ENCODE measurements at regions not wholly inside any gene's neighbourhood (a gene's known extent, or its start where the extent isn't known, plus 50 kb on each side); places are given as distances from the start of the nearest gene placed in this dataset.

GRCh38 chr9:107628444-107628843 is 138.9 kb upstream of the KLF4 start:
- TF ChIP-seq POLR2A (IDR thresholded peaks at IDR 0.05; ENCODE audit: low read depth, low read length) (no peak), MAFK (IDR thresholded peaks at IDR 0.05; ENCODE audit: low read depth, low read length) (peak; percentile 37)
- no peak overlapping the region for H2BK5ac ChIP-seq (ENCODE audit: low read depth, low read length, poor library complexity, severe bottlenecking)
- H3K27me3 ChIP-seq (ENCODE audit: control insufficient read depth, insufficient read depth, low read length) = peaks cover 4% of the 10 kb centered on the region
- CTCF ChIA-PET = interaction anchor here (0.8 kb wide), 1 partner anchor 155 kb away, joined by 4 read pairs; no protein-coding TSS in a partner anchor
- POLR2A ChIA-PET (ENCODE audit: unreplicated experiment) = no interaction called here
- no peak overlapping the region for H3K56ac ChIP-seq (ENCODE audit: extremely low read depth, insufficient read depth, low read length)
- no peak overlapping the region for H4K8ac ChIP-seq (ENCODE audit: low read depth in 2 of 2, low read length in 2 of 2)
- H2AFZ ChIP-seq (replicated peaks; ENCODE audit: low read length, poor library complexity) = no peak overlapping the region
- H4K20me1 ChIP-seq (ENCODE audit: insufficient read depth, low read length) = no peaks in the 10 kb centered on the region; the same call in 1 of the 2 replicates
- H3K79me1 ChIP-seq (ENCODE audit: low read depth in 1 of 2, low read length in 2 of 2) = no peaks in the 10 kb centered on the region
- in situ Hi-C loops (cut with MboI; ENCODE audit: low sequenced_read_pairs) (no loop called here), dilution Hi-C loops (cut with HindIII; ENCODE audit: low sequenced_read_pairs, unreplicated experiment) (no loop called here), intact Hi-C loops (cut with micrococcal nuclease) (no loop called here)
- H3K14ac ChIP-seq (replicated peaks; ENCODE audit: low read depth, low read length) = no peak overlapping the region
- 100% methylated on average over 1 to 3 of the region's 11 CpGs for WGBS, 2 experiments (ENCODE audit: extremely low coverage in 2 of 2, insufficient read length in 1 of 2)
- H4K91ac ChIP-seq (ENCODE audit: insufficient read depth, low read depth, low read length) = no peak overlapping the region
- H2AK9ac ChIP-seq (replicated peaks; ENCODE audit: low read depth, low read length, poor library complexity) = no peak overlapping the region
- H2BK20ac ChIP-seq (ENCODE audit: low read depth, low read length) = no peak overlapping the region
- no peak overlapping the region for H3K23ac ChIP-seq (ENCODE audit: low read depth, low read length)
- no peak overlapping the region for H3K9ac ChIP-seq (ENCODE audit: low read depth, low read length)
- no peaks in the 10 kb centered on the region for H3K9me1 ChIP-seq (ENCODE audit: insufficient read depth, low read length)
- ATAC-seq (ENCODE audit: low read depth) (no peak), DNase-seq (no peak)
- H2BK15ac ChIP-seq (ENCODE audit: low read depth, low read length) = no peak overlapping the region
- no peaks in the 10 kb centered on the region for H3K9me3 ChIP-seq (ENCODE audit: control insufficient read depth, insufficient read depth, low read length)
- no peak overlapping the region for H3K27ac ChIP-seq (ENCODE audit: insufficient read depth, low read length)
- no TSS peak for BruUV-seq (replicated peaks)
- peaks cover 3% of the 10 kb centered on the region; the same call in 1 of the 2 replicates for H3K4me1 ChIP-seq (ENCODE audit: control insufficient read depth, insufficient read depth, low read length)
- H3K4me2 ChIP-seq (ENCODE audit: low read depth, low read length) = no peak overlapping the region
- no peak overlapping the region for H2BK120ac ChIP-seq (ENCODE audit: low read depth, low read length)
- no peaks in the 10 kb centered on the region for H3K36me3 ChIP-seq (ENCODE audit: control insufficient read depth, insufficient read depth, low read length)
- no peak overlapping the region for H3K18ac ChIP-seq (ENCODE audit: low read depth, low read length)
- H2AK5ac ChIP-seq (ENCODE audit: low read depth, low read length) = no peak overlapping the region
- H3K4ac ChIP-seq (ENCODE audit: low read depth, low read length) = no peak overlapping the region
- no peak overlapping the region for H3K4me3 ChIP-seq (ENCODE audit: insufficient read depth, low read depth, low read length)
- no peak overlapping the region for H4K5ac ChIP-seq (ENCODE audit: low read depth, low read length)
